ENCODE measurements at regions not wholly inside any gene's neighbourhood (a gene's known extent, or its start where the extent isn't known, plus 50 kb on each side); places are given as distances from the start of the nearest gene placed in this dataset.

DNA sequence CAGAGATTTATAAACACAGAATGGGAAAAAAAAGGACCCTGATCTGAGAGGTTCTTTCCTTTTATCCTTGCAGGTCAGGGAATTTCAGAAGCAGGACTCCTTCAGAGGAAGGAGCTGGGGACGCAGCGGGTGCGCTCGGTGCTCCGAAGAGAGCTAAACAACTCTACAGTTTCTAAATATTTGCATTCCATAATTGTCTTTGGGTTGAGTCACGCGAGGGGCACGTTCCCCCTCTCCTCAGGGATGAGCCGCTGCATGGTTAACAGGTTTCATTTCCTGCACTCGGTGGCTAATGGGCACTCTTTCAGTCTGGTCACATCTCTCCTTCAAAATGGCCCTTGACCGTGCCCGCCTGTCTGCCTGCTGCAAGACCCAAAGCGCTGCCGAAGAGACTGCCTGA, 165.0 kb upstream of the HMHB1 start:
- TF ChIP-seq BHLHE40 (IDR thresholded peaks at IDR 0.05; ENCODE audit: borderline replicate concordance) (no peak), CTBP1 (IDR thresholded peaks at IDR 0.05; ENCODE audit: borderline replicate concordance) (no peak), SUZ12 (IDR thresholded peaks at IDR 0.05) (no peak), SP1 (IDR thresholded peaks at IDR 0.05) (no peak), LEF1 (IDR thresholded peaks at IDR 0.05; ENCODE audit: borderline replicate concordance) (no peak), ELF4 (IDR thresholded peaks at IDR 0.05) (no peak), NFRKB (IDR thresholded peaks at IDR 0.05) (no peak), FOXA1 (IDR thresholded peaks at IDR 0.05) (no peak), HDGF (IDR thresholded peaks at IDR 0.05; ENCODE audit: borderline replicate concordance) (no peak), ARNT (IDR thresholded peaks at IDR 0.05) (no peak), TARDBP (IDR thresholded peaks at IDR 0.05) (no peak), FOXK2 (IDR thresholded peaks at IDR 0.05) (no peak)
